ENCODE measurements at regions not wholly inside any gene's neighbourhood (a gene's known extent, or its start where the extent isn't known, plus 50 kb on each side); places are given as distances from the start of the nearest gene placed in this dataset.

- TF ChIP-seq, protein P1, sequence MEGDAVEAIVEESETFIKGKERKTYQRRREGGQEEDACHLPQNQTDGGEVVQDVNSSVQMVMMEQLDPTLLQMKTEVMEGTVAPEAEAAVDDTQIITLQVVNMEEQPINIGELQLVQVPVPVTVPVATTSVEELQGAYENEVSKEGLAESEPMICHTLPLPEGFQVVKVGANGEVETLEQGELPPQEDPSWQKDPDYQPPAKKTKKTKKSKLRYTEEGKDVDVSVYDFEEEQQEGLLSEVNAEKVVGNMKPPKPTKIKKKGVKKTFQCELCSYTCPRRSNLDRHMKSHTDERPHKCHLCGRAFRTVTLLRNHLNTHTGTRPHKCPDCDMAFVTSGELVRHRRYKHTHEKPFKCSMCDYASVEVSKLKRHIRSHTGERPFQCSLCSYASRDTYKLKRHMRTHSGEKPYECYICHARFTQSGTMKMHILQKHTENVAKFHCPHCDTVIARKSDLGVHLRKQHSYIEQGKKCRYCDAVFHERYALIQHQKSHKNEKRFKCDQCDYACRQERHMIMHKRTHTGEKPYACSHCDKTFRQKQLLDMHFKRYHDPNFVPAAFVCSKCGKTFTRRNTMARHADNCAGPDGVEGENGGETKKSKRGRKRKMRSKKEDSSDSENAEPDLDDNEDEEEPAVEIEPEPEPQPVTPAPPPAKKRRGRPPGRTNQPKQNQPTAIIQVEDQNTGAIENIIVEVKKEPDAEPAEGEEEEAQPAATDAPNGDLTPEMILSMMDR (IDR thresholded peaks at IDR 0.05 in 8 of 11, conservative IDR thresholded peaks at IDR 0.05 in 3 of 11): no peak
- no peak for TF ChIP-seq POLR2A (IDR thresholded peaks at IDR 0.05)
- no peak for TF ChIP-seq POLR2AphosphoS5 (IDR thresholded peaks at IDR 0.05)
Measured at GRCh38 chr6:120913486-120913885, 420.8 kb downstream of the TBC1D32 start.

Measured in spleen (tissue), 7 donors.